ENCODE measurements at regions not wholly inside any gene's neighbourhood (a gene's known extent, or its start where the extent isn't known, plus 50 kb on each side); places are given as distances from the start of the nearest gene placed in this dataset.

DNA sequence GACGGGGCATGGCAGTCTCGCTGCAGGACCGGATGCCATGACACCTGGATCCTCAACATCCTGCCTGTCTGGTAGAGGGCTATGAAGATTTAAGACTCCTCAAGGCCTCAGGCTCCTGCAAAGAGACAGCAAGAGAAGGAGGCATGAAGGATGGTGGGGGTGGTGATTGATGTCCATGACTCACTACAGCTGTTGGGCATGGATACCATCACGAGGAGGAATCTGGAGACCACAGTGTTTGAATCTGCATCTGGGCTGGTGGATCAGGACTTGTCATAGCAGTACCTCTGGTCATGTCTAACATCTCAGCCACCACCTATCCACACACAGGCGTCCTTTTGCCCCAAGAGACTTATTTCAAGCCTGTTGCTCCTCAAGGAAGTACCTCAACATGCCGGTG is 50.2 kb upstream of the WSCD1 start:
- peaks cover 22% of the 10 kb centered on the region for H3K27me3 Mint-ChIP-seq (ENCODE audit: low read depth, unreplicated experiment)
- H3K27ac Mint-ChIP-seq (ENCODE audit: unreplicated experiment), result no peak overlapping the region
- peaks cover 15% of the 10 kb centered on the region for H3K4me1 Mint-ChIP-seq (ENCODE audit: low read depth, unreplicated experiment)
- peaks cover 3% of the 10 kb centered on the region for H3K9me3 Mint-ChIP-seq (ENCODE audit: unreplicated experiment)
- no peak overlapping the region for H3K27ac ChIP-seq (ENCODE audit: low read depth, low read length)
- H3K36me3 Mint-ChIP-seq (ENCODE audit: low read depth, unreplicated experiment), result peaks cover 1% of the 10 kb centered on the region
- TF ChIP-seq, protein P1, sequence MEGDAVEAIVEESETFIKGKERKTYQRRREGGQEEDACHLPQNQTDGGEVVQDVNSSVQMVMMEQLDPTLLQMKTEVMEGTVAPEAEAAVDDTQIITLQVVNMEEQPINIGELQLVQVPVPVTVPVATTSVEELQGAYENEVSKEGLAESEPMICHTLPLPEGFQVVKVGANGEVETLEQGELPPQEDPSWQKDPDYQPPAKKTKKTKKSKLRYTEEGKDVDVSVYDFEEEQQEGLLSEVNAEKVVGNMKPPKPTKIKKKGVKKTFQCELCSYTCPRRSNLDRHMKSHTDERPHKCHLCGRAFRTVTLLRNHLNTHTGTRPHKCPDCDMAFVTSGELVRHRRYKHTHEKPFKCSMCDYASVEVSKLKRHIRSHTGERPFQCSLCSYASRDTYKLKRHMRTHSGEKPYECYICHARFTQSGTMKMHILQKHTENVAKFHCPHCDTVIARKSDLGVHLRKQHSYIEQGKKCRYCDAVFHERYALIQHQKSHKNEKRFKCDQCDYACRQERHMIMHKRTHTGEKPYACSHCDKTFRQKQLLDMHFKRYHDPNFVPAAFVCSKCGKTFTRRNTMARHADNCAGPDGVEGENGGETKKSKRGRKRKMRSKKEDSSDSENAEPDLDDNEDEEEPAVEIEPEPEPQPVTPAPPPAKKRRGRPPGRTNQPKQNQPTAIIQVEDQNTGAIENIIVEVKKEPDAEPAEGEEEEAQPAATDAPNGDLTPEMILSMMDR (IDR thresholded peaks at IDR 0.05; ENCODE audit: insufficient read depth, low read depth, low read length), result no peak
- no peak for TF ChIP-seq EZH2 (IDR thresholded peaks at IDR 0.05; ENCODE audit: insufficient read depth, low read length)
- DNase-seq (ENCODE audit: low read depth) (no peak), FAIRE-seq (no peak)
- H3K4me3 ChIP-seq (ENCODE audit: insufficient read depth, low read depth, low read length), result no peak overlapping the region
- H2AFZ ChIP-seq (ENCODE audit: low read depth, low read length), result no peak overlapping the region
- H3K36me3 ChIP-seq (ENCODE audit: insufficient read depth, low read length), result no peaks in the 10 kb centered on the region
- no peak overlapping the region for H3K4me2 ChIP-seq (ENCODE audit: low read length)
- H3K4me1 ChIP-seq (ENCODE audit: insufficient read depth, low read length), result no peaks in the 10 kb centered on the region
- H3K79me2 ChIP-seq (ENCODE audit: insufficient read depth, low read length), result no peaks in the 10 kb centered on the region
- H3K4me3 Mint-ChIP-seq (ENCODE audit: unreplicated experiment), result no peak overlapping the region
- peaks cover 2% of the 10 kb centered on the region for H3K27me3 ChIP-seq (ENCODE audit: insufficient read depth, low read length)
- no peak overlapping the region for H3K9ac ChIP-seq (ENCODE audit: low read length)
- H3K9me3 ChIP-seq (ENCODE audit: insufficient read depth, low read depth, low read length), result peaks cover 3% of the 10 kb centered on the region
- H4K20me1 ChIP-seq (ENCODE audit: insufficient read depth, low read length), result no peaks in the 10 kb centered on the region

- H3K36me3 Mint-ChIP-seq (ENCODE audit: low read depth, unreplicated experiment), result peaks cover 1% of the 10 kb centered on the region
- no peak overlapping the region for H2AFZ ChIP-seq (ENCODE audit: low read depth, low read length)
- TF ChIP-seq, protein P1 (IDR thresholded peaks at IDR 0.05; ENCODE audit: insufficient read depth, low read depth, low read length), result no peak
- TF ChIP-seq EZH2 (IDR thresholded peaks at IDR 0.05; ENCODE audit: insufficient read depth, low read length), result no peak
- peaks cover 6% of the 10 kb centered on the region for H3K9me3 Mint-ChIP-seq (ENCODE audit: unreplicated experiment)
- H3K4me2 ChIP-seq (ENCODE audit: low read length), result no peak overlapping the region
- no peak overlapping the region for H3K27ac ChIP-seq (ENCODE audit: low read depth, low read length)
- peaks cover 2% of the 10 kb centered on the region for H3K27me3 ChIP-seq (ENCODE audit: insufficient read depth, low read length)
- peaks cover 25% of the 10 kb centered on the region for H3K27me3 Mint-ChIP-seq (ENCODE audit: low read depth, unreplicated experiment)
- H3K9ac ChIP-seq (ENCODE audit: low read length), result no peak overlapping the region
- no peak overlapping the region for H3K27ac Mint-ChIP-seq (ENCODE audit: unreplicated experiment)
- H3K4me3 ChIP-seq (ENCODE audit: insufficient read depth, low read depth, low read length), result no peak overlapping the region
- FAIRE-seq (no peak), DNase-seq (ENCODE audit: low read depth) (no peak)
- no peaks in the 10 kb centered on the region for H3K4me1 ChIP-seq (ENCODE audit: insufficient read depth, low read length)
- no peaks in the 10 kb centered on the region for H3K36me3 ChIP-seq (ENCODE audit: insufficient read depth, low read length)
- H3K4me1 Mint-ChIP-seq (ENCODE audit: low read depth, unreplicated experiment), result peaks cover 15% of the 10 kb centered on the region
- no peaks in the 10 kb centered on the region for H3K79me2 ChIP-seq (ENCODE audit: insufficient read depth, low read length)
- H3K9me3 ChIP-seq (ENCODE audit: insufficient read depth, low read depth, low read length), result peaks cover 3% of the 10 kb centered on the region
- no peak overlapping the region for H3K4me3 Mint-ChIP-seq (ENCODE audit: unreplicated experiment)
- H4K20me1 ChIP-seq (ENCODE audit: insufficient read depth, low read length), result no peaks in the 10 kb centered on the region
These were observed 49.7 kb upstream of the WSCD1 start for GRCh38 chr17:6020376-6021010.
